ENCODE measurements at regions not wholly inside any gene's neighbourhood (a gene's known extent, or its start where the extent isn't known, plus 50 kb on each side); places are given as distances from the start of the nearest gene placed in this dataset.

GRCh38 chr12:91434081-91434480 is 251.5 kb upstream of the DCN start:
- ATAC-seq (no peak), DNase-seq (no peak)
- no peak overlapping the region for H3K27ac Mint-ChIP-seq
- ChIA-PET POLR2A (no interaction called here), CTCF (no interaction called here)
- no peaks in the 10 kb centered on the region for H3K9me3 Mint-ChIP-seq
- no peak for TF ChIP-seq CTCF (IDR thresholded peaks at IDR 0.05)
- no peak overlapping the region for H3K4me3 Mint-ChIP-seq
- peaks cover 9% of the 10 kb centered on the region for H3K4me1 Mint-ChIP-seq (ENCODE audit: low read depth)
- H3K36me3 Mint-ChIP-seq (ENCODE audit: low read depth): no peaks in the 10 kb centered on the region
- intact Hi-C loops (cut with micrococcal nuclease): no loop called here
- no peaks in the 10 kb centered on the region for H3K27me3 Mint-ChIP-seq

DNA sequence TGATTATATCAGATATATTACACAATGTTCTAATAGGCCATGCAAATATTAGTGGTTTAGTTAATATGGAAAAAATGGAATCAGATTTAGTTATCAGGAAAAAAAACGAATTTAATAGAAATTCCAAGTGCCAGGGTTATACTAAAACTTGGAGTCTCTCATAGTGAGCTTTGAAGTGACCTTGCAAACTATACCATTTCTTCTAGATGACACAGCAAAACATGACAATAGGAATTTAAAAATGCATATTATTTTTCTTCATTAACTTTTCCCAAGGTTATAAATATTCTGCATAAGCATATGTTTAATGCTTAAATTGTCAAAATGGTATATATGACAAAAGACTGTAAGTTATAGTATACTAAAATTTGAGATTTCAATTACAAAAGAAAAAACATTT is 250.1 kb upstream of the DCN start:
- ATAC-seq (no peak), DNase-seq (no peak)
- Mint-ChIP-seq H3K36me3 (ENCODE audit: low read depth) (no peaks in the 10 kb centered on the region), H3K27ac (no peak overlapping the region), H3K27me3 (no peaks in the 10 kb centered on the region), H3K9me3 (no peaks in the 10 kb centered on the region), H3K4me3 (no peak overlapping the region), H3K4me1 (ENCODE audit: low read depth) (peaks cover 4% of the 10 kb centered on the region)
- CTCF ChIA-PET: interaction anchor here (1.3 kb wide), 1 partner anchor 50 kb away, joined by 3 read pairs; no protein-coding TSS in a partner anchor
- TF ChIP-seq CTCF (IDR thresholded peaks at IDR 0.05): no peak
- POLR2A ChIA-PET: no interaction called here
- intact Hi-C loops (cut with micrococcal nuclease): no loop called here

- ATAC-seq (no peak), DNase-seq (no peak)
- Mint-ChIP-seq H3K36me3 (ENCODE audit: low read depth) (no peaks in the 10 kb centered on the region), H3K27ac (no peak overlapping the region), H3K4me3 (no peak overlapping the region), H3K9me3 (no peaks in the 10 kb centered on the region), H3K4me1 (ENCODE audit: low read depth) (peaks cover 4% of the 10 kb centered on the region), H3K27me3 (no peaks in the 10 kb centered on the region)
- CTCF ChIA-PET: interaction anchor here (1.2 to 1.3 kb wide), 2 partner anchors 50 to 51 kb away, joined by 3 read pairs; no protein-coding TSS in a partner anchor
- no peak for TF ChIP-seq CTCF (IDR thresholded peaks at IDR 0.05)
- POLR2A ChIA-PET: no interaction called here
- intact Hi-C loops (cut with micrococcal nuclease): no loop called here
These were observed 249.5 kb upstream of the DCN start for GRCh38 chr12:91432089-91432488.

DNA sequence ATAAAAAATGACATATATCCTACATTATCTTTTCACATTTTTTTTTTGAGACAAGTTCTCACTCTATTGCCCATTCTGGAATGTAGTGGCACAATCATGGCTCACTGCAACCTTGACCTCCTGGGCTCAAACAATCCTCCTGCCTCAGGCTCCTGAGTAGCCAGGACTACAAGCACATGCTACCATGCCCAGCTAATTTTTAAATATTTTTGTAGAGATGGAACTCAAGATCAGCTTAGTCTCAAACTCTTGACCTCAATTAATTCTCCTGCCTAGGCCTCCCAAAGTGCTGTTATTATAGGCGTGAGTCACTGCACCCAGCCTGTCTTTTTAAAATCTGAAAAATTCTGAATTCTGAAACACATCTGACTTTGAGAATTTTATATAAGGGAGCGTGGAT is 241.9 kb upstream of the DCN start:
- Mint-ChIP-seq H3K4me3 (no peak overlapping the region), H3K36me3 (ENCODE audit: low read depth) (no peaks in the 10 kb centered on the region), H3K4me1 (ENCODE audit: low read depth) (no peaks in the 10 kb centered on the region), H3K27me3 (peaks cover 4% of the 10 kb centered on the region), H3K9me3 (no peaks in the 10 kb centered on the region), H3K27ac (no peak overlapping the region)
- no peak for TF ChIP-seq CTCF (IDR thresholded peaks at IDR 0.05)
- DNase-seq: no peak
- POLR2A ChIA-PET: no interaction called here
- intact Hi-C loops (cut with micrococcal nuclease): no loop called here
- CTCF ChIA-PET: no interaction called here
- no peak for ATAC-seq

DNA sequence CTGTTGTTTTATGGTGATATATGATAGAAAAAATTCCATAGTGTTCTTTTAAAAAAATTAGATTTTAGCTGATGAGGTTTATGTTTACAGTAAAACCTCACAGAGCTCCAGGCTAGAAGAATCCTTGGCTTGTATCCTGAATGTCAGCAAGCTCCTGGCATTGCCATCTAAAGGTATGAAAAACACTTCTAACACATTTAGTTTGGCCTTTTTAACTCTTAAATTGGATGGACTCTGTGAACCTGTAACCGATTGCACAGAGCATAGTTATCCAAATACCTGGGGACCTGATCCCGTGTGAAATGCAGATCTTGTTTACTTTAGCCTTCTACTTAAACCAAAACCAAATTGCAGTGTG is 241.1 kb upstream of the DCN start:
- H3K36me3 Mint-ChIP-seq (ENCODE audit: low read depth): no peaks in the 10 kb centered on the region
- H3K27me3 Mint-ChIP-seq: peaks cover 5% of the 10 kb centered on the region
- TF ChIP-seq CTCF (IDR thresholded peaks at IDR 0.05): no peak
- H3K4me1 Mint-ChIP-seq (ENCODE audit: low read depth): no peaks in the 10 kb centered on the region
- ChIA-PET CTCF (no interaction called here), POLR2A (no interaction called here)
- ATAC-seq: no peak
- no peak overlapping the region for H3K4me3 Mint-ChIP-seq
- DNase-seq: no peak
- intact Hi-C loops (cut with micrococcal nuclease): no loop called here
- H3K27ac Mint-ChIP-seq: no peak overlapping the region
- no peaks in the 10 kb centered on the region for H3K9me3 Mint-ChIP-seq

All from activated CD8-positive, alpha-beta T cell treated with anti-CD3 and anti-CD28 coated beads for 36 hours (primary cell).